PFSK-1 (cell line): ENCODE measurements at regions not wholly inside any gene's neighbourhood (a gene's known extent, or its start where the extent isn't known, plus 50 kb on each side); places are given as distances from the start of the nearest gene placed in this dataset.

Experiments
- POLR2AphosphoS5 ChIP-seq: IDR thresholded peaks from 2 replicates; pipeline ENCODE4 v1.6.1; 2012; ENCODE audit warnings: low read depth, mild to moderate bottlenecking, control low read depth, low read length, moderate library complexity
- SIN3A ChIP-seq: IDR thresholded peaks from 2 replicates; pipeline ENCODE4 v1.6.1; 2012; ENCODE audit warnings: mild to moderate bottlenecking, low read length, moderate library complexity, borderline replicate concordance; ENCODE audit not compliant: insufficient read depth

DNA sequence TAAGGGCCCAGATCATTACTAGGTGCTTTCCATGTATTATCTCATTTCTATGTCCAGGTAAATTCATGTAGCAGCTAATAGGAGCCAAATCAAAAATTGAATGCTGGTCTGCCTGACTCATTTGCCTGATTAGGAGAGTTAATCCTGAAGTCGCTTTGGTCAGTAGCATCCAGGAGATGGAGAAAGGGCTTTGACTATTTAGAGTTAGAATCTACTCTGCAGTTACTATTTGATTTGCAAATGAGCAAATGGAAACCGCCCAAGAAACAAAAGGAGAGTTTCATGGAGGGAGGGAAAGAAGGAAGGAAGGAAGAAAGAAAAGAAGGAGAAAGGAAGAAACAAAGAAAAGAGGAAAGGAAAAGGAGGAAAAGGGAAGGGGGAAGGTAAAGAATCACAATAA lies 539.6 kb upstream of the MMS22L start:
- TF ChIP-seq SIN3A = no peak
- no peak for TF ChIP-seq POLR2AphosphoS5
